ES-I3 (cell line): ENCODE measurements at regions not wholly inside any gene's neighbourhood (a gene's known extent, or its start where the extent isn't known, plus 50 kb on each side); places are given as distances from the start of the nearest gene placed in this dataset.
"Not testable (repeated sequence)": the region's sequence is repeated elsewhere in the genome, so short reads cannot be mapped to it uniquely, and the experiment has no call there.

Experiments used
- H3K36me3 ChIP-seq: 2 replicates; pipeline ENCODE4 v1.6.1; 2013; ENCODE audit warnings: mild to moderate bottlenecking, low read length, control low read depth, moderate library complexity; ENCODE audit not compliant: insufficient read depth
- H3K4me1 ChIP-seq: 2 replicates; pipeline ENCODE4 v1.6.1; 2013; ENCODE audit warnings: mild to moderate bottlenecking, control low read depth, low read length; ENCODE audit not compliant: insufficient read depth
- H3K9ac ChIP-seq: 2 replicates; pipeline ENCODE4 v1.6.1; 2013; ENCODE audit warnings: low read depth, mild to moderate bottlenecking, low read length, moderate library complexity
- H3K9me3 ChIP-seq: 2 replicates; pipeline ENCODE4 v1.6.1; 2013; ENCODE audit warnings: mild to moderate bottlenecking, low read length, moderate library complexity; ENCODE audit not compliant: control insufficient read depth, insufficient read depth

- Histone ChIP-seq H3K9me3 (no peaks in the 10 kb centered on the region), H3K4me1 (no peaks in the 10 kb centered on the region), H3K36me3 (no peaks in the 10 kb centered on the region), H3K9ac (no peak overlapping the region)
Measured at GRCh38 chr22:22068025-22068424, 85.4 kb upstream of the TOP3B start.

GRCh38 chr22:22067192-22067591 is 84.6 kb upstream of the TOP3B start:
- H3K9me3 ChIP-seq, result no peaks in the 10 kb centered on the region
- H3K36me3 ChIP-seq, result no peaks in the 10 kb centered on the region
- H3K4me1 ChIP-seq, result no peaks in the 10 kb centered on the region
- H3K9ac ChIP-seq, result no peak overlapping the region

- Histone ChIP-seq H3K4me1 (no peaks in the 10 kb centered on the region), H3K9me3 (no peaks in the 10 kb centered on the region), H3K36me3 (no peaks in the 10 kb centered on the region), H3K9ac (no peak overlapping the region)
Measured at GRCh38 chr22:22064580-22064979, 82.0 kb upstream of the TOP3B start.

- peaks cover 9% of the 10 kb centered on the region; the same call in 1 of the 2 replicates for H3K4me1 ChIP-seq
- H3K9me3 ChIP-seq, result no peaks in the 10 kb centered on the region
- H3K36me3 ChIP-seq, result no peaks in the 10 kb centered on the region
- no peak overlapping the region for H3K9ac ChIP-seq
Measured at GRCh38 chr22:22062306-22062793, 79.8 kb upstream of the TOP3B start.

- H3K4me1 ChIP-seq, result peaks cover 14% of the 10 kb centered on the region; the same call in 1 of the 2 replicates
- H3K9me3 ChIP-seq, result no peaks in the 10 kb centered on the region
- no peaks in the 10 kb centered on the region for H3K36me3 ChIP-seq
- no peak overlapping the region for H3K9ac ChIP-seq
Measured at GRCh38 chr22:22061085-22062077, 78.8 kb upstream of the TOP3B start.

GRCh38 chr22:22060200-22061084 is 77.9 kb upstream of the TOP3B start:
- H3K9me3 ChIP-seq, result no peaks in the 10 kb centered on the region
- H3K36me3 ChIP-seq, result no peaks in the 10 kb centered on the region
- peaks cover 14% of the 10 kb centered on the region; the same call in 1 of the 2 replicates for H3K4me1 ChIP-seq
- no peak overlapping the region for H3K9ac ChIP-seq

GRCh38 chr22:22059291-22060002 is 76.9 kb upstream of the TOP3B start:
- no peaks in the 10 kb centered on the region for H3K9me3 ChIP-seq
- H3K36me3 ChIP-seq, result no peaks in the 10 kb centered on the region
- H3K4me1 ChIP-seq, result peaks cover 14% of the 10 kb centered on the region; the same call in 1 of the 2 replicates
- no peak overlapping the region for H3K9ac ChIP-seq

- peaks cover 14% of the 10 kb centered on the region; the same call in 1 of the 2 replicates for H3K4me1 ChIP-seq
- no peaks in the 10 kb centered on the region for H3K36me3 ChIP-seq
- no peak overlapping the region for H3K9ac ChIP-seq
Measured at GRCh38 chr22:22058633-22059290, 76.2 kb upstream of the TOP3B start.

GRCh38 chr22:22057617-22058378 is 75.2 kb upstream of the TOP3B start:
- no peaks in the 10 kb centered on the region for H3K9me3 ChIP-seq
- peaks cover 14% of the 10 kb centered on the region; the same call in 1 of the 2 replicates for H3K4me1 ChIP-seq
- H3K9ac ChIP-seq, result no peak overlapping the region
- no peaks in the 10 kb centered on the region for H3K36me3 ChIP-seq

More at GRCh38 chr22:22058633-22059290, 76.2 kb upstream of the TOP3B start:
- H3K9me3 ChIP-seq, result no peaks in the 10 kb centered on the region

- H3K4me1 ChIP-seq, result peaks cover 14% of the 10 kb centered on the region; the same call in 1 of the 2 replicates
- not testable (repeated sequence) for H3K9me3 ChIP-seq, H3K9ac ChIP-seq, H3K36me3 ChIP-seq
Measured at GRCh38 chr22:22056809-22057594, 74.4 kb upstream of the TOP3B start.

- H3K36me3 ChIP-seq, H3K4me1 ChIP-seq, H3K9ac ChIP-seq, H3K9me3 ChIP-seq: not testable (repeated sequence)
Measured at GRCh38 chr22:22052548-22053139, 70.1 kb upstream of the TOP3B start.

GRCh38 chr22:22051032-22051431 is 68.4 kb upstream of the TOP3B start:
- not testable (repeated sequence) for H3K36me3 ChIP-seq, H3K9ac ChIP-seq, H3K9me3 ChIP-seq, H3K4me1 ChIP-seq
